HG03460 (cell line): ENCODE measurements at regions not wholly inside any gene's neighbourhood (a gene's known extent, or its start where the extent isn't known, plus 50 kb on each side); places are given as distances from the start of the nearest gene placed in this dataset.
A peak's percentile ranks its signal among the peaks of the same experiment; 100 is the strongest.

Experiments used
- ATAC-seq: cut with Tn5 transposase; IDR thresholded peaks from one replicate; pipeline ENCODE4 v1.9.1; 2021; ENCODE audit not compliant: unreplicated experiment

GRCh38 chr5:60267907-60268306 is 374.4 kb upstream of the PDE4D start:
- no peak for ATAC-seq

DNA sequence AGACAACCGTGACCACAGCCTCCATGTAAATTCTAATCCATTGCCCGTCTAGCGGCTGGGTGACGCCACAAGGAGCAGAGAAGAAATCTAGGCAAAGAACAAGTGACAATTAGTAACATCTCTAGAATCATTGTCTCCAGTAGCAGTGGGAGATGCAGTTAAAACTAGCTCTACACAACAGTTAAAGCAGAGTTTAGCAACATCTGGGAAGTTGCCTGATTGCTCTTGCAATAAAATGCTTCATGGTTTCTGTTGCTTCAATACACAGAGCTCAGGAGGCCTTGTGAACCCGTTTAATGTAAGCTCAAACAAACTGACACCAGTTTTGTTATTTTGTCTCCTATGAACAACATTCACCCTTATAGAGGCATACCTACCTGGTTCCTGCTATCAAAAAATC is 369.8 kb upstream of the PDE4D start:
- ATAC-seq: no peak

DNA sequence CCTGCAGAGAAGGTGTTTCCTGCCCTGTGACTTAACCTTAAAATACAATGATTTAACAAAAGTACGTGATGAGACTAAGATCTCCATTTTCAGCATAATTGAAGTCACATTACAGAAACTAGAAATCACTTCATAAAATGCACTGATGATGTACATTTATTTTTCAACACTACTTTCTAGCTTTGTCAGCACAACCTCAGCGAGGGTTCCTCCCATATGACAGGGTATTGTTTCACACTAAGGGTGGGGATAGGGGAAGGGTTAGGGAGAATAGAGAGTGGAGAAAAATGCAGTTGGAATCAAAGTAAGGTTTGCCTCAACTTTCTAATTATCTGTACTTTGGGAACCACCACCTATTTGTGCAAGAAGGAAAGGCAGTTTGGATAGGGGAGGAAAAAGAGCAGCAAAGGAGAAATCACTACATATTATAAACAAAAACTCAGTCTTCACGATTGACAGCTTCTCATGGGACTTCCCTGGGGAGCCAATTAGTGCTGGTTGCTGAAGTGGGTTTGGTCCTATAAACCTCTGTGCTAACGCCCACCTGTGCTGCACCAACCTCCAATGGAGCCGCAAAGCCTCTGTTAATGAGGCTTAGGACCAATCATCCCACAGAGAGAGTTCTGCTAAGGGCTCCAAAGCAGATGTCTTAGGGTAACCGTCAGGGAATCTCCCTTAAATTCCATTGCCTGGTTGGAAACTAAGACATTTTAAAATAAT is 369.2 kb upstream of the PDE4D start:
- no peak for ATAC-seq

- no peak for ATAC-seq
Measured at GRCh38 chr5:60261732-60262131, 368.2 kb upstream of the PDE4D start.

GRCh38 chr5:60260658-60261057 is 367.1 kb upstream of the PDE4D start:
- ATAC-seq: no peak

DNA sequence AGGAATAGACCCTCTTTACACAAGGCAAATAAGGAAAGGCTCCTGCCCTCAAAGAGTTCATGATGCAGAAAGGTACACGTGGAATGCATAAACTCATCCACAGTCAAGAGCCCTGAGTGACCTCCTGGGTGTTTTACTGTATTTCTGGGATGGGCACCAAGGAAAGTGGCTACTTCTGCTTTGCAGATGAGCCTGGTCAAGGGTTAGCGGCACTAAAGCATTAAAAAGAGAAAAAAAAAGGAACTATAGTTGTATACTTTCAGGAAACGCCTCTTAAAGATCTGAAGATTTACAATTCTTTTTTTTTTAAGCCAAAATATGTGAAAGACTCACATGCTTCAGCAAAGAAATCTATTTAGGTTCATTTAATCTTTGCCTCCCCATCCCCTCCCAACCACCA is 366.2 kb upstream of the PDE4D start:
- ATAC-seq: no peak

GRCh38 chr5:60257596-60258271 is 364.2 kb upstream of the PDE4D start:
- ATAC-seq: no peak

- ATAC-seq: no peak
Measured at GRCh38 chr5:60256546-60256945, 363.0 kb upstream of the PDE4D start.

DNA sequence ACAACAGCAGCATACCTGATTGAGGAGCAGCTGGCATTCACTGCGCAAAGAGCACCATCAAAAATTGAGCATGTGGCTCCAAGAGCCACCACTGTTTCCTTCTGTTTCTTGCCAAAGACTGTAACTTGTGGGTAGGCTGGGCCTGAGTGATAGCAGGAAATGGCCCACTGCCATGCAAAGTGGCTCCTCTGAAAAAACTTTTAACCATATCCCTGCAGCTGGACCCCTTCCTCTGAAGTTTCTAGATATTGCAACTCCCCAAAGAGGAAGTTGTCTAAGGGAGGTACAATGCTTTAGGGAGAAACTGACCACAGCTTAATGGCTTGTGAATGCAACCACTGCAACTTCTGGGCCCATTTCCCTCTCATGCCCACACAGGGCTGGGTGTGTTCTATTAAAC is 355.4 kb upstream of the PDE4D start:
- ATAC-seq: peak; percentile 97

- no peak for ATAC-seq
Measured at GRCh38 chr5:60243713-60244112, 350.2 kb upstream of the PDE4D start.

- no peak for ATAC-seq
Measured at GRCh38 chr5:60232036-60232795, 338.7 kb upstream of the PDE4D start.

GRCh38 chr5:60230456-60230855 is 336.9 kb upstream of the PDE4D start:
- no peak for ATAC-seq

GRCh38 chr5:60229691-60230185 is 336.2 kb upstream of the PDE4D start:
- ATAC-seq: no peak

- ATAC-seq: no peak
Measured at GRCh38 chr5:60228676-60229075, 335.1 kb upstream of the PDE4D start.

GRCh38 chr5:60226128-60226527 is 332.6 kb upstream of the PDE4D start:
- no peak for ATAC-seq

DNA sequence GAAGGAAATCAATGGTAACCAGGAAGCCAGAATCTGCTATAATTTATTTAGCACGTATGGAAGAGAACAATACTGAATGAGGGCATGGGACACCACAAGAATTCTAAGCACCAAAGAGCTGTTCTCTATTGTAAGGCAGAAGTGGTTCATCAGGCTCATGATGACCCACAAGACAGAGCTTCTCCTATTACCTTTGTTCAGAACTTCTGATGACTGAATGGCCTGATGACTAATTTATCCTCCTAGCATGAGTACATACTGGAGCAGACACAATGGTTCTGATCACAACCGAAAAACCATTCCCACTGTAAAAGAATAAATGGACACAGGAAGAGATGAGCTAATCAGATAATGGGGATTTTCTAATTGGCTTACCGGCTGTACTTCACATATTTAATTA is 329.8 kb upstream of the PDE4D start:
- ATAC-seq: no peak

GRCh38 chr5:60219921-60220320 is 326.4 kb upstream of the PDE4D start:
- no peak for ATAC-seq

DNA sequence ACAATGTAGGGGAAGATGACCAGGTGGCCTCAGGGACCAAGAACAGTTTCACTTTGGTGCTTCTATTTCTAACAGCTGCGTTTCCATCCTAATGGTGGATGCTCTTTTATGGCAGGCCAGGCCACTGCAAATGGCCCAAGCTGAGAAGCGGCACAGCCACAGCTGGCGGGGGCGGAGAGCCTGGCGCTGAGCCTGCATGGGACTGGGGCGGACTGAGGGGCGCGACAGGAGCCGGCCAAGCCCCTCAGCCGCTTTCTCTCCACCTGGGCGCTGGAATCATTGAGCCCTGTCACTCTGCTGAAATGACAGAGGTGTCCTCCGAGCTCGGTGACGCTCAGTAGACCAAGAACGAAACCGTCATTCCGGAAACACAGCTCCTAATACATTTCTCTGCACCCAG is 317.3 kb upstream of the PDE4D start:
- ATAC-seq: no peak

DNA sequence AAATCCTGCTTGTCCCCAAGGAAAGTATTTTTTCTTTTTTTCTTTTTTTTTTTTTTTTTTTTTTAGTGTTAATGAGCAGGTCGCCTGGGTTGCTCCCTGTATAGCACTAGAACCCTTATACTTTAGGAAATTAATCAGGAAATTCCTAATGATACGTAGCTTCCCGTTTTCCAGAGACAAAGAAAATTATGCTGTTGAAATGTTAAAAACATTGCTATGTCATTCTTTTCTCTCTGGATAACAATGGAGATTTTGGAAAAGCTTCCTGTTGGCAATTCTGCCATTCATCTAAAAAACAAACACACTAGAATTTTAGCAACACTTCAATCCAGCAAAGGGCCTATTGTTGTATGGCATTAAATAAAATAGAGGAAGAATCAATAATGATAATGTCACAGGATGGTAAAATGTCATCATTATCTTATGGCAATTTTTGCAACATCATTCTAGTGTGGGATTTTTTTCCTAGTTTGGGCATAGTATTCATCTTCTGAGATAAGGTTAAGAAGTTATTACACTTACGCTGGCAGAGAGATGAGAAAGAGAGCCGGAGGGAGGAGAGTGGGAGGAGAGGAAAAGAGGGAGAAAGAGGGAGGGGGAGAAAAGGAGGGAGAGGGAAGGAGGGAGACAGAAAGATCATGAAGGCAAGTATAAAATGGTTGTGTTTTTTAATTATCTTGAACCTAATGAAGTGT is 315.8 kb upstream of the PDE4D start:
- ATAC-seq: no peak

DNA sequence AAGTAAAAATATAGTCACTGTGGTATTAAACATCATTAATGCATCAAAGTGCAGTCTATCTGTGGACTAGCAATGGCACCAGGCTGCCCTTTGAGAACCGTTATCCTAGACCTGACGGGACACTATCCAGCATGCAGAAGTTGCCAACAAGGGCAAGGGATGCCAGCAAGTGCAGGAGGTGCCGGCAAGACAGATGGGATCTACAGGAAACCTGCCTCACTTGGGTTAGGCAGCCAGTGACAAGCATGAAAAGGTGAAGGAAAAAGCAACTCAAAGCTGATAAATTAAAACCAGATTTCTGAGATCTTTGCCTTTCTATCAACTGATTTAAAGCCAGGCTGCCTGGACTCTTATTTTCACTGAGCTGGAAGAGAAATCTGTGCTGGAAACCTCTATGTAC is 315.2 kb upstream of the PDE4D start:
- no peak for ATAC-seq

DNA sequence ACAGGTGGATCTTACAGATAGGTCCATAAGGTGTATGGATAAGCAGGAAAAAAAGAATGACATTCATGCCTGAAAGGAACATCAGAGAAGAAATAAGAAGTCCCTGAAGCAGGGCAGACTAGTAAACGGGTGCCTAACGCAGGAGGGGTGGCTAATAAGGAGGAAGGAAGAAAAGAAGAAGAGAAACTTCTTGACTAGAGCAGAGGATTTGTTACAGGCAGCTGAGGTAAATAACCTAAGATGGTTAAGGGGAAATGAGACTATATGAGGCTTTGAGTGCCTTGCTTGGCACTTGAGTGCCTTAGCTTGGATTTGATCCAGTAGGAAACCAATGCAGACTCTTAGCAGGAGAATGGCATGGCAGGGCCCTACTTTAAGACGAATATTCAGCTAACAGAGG is 313.5 kb upstream of the PDE4D start:
- peak; percentile 95 for ATAC-seq
